Natural killer cell (primary cell): ENCODE measurements at regions not wholly inside any gene's neighbourhood (a gene's known extent, or its start where the extent isn't known, plus 50 kb on each side); places are given as distances from the start of the nearest gene placed in this dataset.

ENCODE experiments used
- ATAC-seq, 3 donors: fragments of 150-1000 bp in 2 of 3; fragments of 200-7000 bp in 1 of 3; cut with Tn5 transposase; 1 replicate in 1 of 3; 2 replicates in 2 of 3; pipeline ENCODE4 v1.10.0; 2021; ENCODE audit warnings: mild to moderate bottlenecking in 2 of 3, moderate library complexity in 2 of 3
- DNase-seq, 2 donors: peaks; one replicate each; pipeline versions ENCODE4 v3.0.0 to v3.0.0-alpha.2; 2013 to 2021; ENCODE audit warnings: mixed read lengths in 1 of 2
- H3K27ac ChIP-seq: one replicate; pipeline ENCODE4 v1.5.1; 2013; ENCODE audit warnings: mild to moderate bottlenecking, low read length
- H3K27me3 ChIP-seq: one replicate; pipeline ENCODE4 v1.6.1; 2013; ENCODE audit warnings: low read length; ENCODE audit not compliant: control insufficient read depth, insufficient read depth
- H3K36me3 ChIP-seq: one replicate; pipeline ENCODE4 v1.6.1; 2013; ENCODE audit warnings: low read length; ENCODE audit not compliant: control insufficient read depth, insufficient read depth
- H3K4me1 ChIP-seq: one replicate; pipeline ENCODE4 v1.6.1; 2013; ENCODE audit warnings: low read length; ENCODE audit not compliant: control insufficient read depth, insufficient read depth
- H3K4me3 ChIP-seq: one replicate; pipeline ENCODE4 v1.5.1; 2013; ENCODE audit warnings: low read length
- H3K9me3 ChIP-seq: one replicate; pipeline ENCODE4 v1.6.1; 2013; ENCODE audit warnings: low read length; ENCODE audit not compliant: control insufficient read depth, insufficient read depth
- H3K27ac Mint-ChIP-seq, 2 donors: one replicate each; pipeline ENCODE4 v1.8.0; 2022; ENCODE audit warnings: mild to moderate bottlenecking in 2 of 2, mixed read lengths in 2 of 2, moderate library complexity in 1 of 2
- H3K27me3 Mint-ChIP-seq, 2 donors: one replicate each; pipeline ENCODE4 v1.8.0; 2022; ENCODE audit warnings: low read depth in 2 of 2, mixed read lengths in 2 of 2
- H3K36me3 Mint-ChIP-seq: one replicate; pipeline ENCODE4 v1.8.0; 2022; ENCODE audit warnings: mixed read lengths
- H3K4me1 Mint-ChIP-seq, 2 donors: one replicate each; pipeline ENCODE4 v1.8.0; 2022; ENCODE audit warnings: mixed read lengths in 2 of 2
- H3K4me3 Mint-ChIP-seq: one replicate; pipeline ENCODE4 v1.8.0; 2022; ENCODE audit warnings: mild to moderate bottlenecking, moderate library complexity, mixed read lengths
- H3K9me3 Mint-ChIP-seq, 2 donors: one replicate each; pipeline ENCODE4 v1.8.0; 2022; ENCODE audit warnings: mixed read lengths in 2 of 2
- CTCF ChIP-seq: fragments of 200-600 bp; IDR thresholded peaks from one replicate; pipeline ENCODE4 v1.8.0; 2022; ENCODE audit warnings: antibody characterized with exemption
- WGBS: methylation state at CpG from one replicate; pipeline ENCODE4 v1.1.7; 2013; ENCODE audit warnings: missing lambda C conversion rate; ENCODE audit not compliant: insufficient coverage; 5-methylcytosine and 5-hydroxymethylcytosine counted together
- intact Hi-C: fragments of 100-400 bp; cut with micrococcal nuclease; formaldehyde crosslinking; loops from one replicate; pipeline ENCODE4 v1.14.2; 2022

DNA sequence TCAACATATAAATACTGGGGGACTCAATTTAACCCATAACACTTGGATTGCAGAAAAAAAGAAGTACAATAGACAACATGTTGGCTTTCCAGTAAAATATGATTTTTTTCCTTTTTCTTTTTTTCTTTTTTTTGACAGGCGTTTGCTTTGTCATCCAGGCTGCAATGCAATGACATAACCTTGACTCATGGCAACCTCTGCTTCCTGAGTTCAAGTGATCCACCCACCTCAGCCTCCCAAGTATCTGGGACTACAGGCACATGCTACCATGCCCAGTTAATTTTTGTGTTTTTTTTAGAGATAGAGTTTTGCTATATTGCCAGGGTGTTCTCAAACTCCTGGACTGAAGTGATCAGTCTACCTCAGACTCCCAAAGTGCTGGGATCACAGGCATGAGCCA lies 1512.0 kb upstream of the PRMT6 start:
- Histone ChIP-seq H3K4me1 (no peaks in the 10 kb centered on the region), H3K4me3 (no peak overlapping the region), H3K27me3 (no peaks in the 10 kb centered on the region), H3K9me3 (peaks cover 3% of the 10 kb centered on the region), H3K27ac (no peak overlapping the region), H3K36me3 (no peaks in the 10 kb centered on the region)
- DNase-seq = no peak
- peaks cover 7% of the 10 kb centered on the region for H3K36me3 Mint-ChIP-seq
- H3K27ac Mint-ChIP-seq = no peak overlapping the region
- H3K4me1 Mint-ChIP-seq = no peaks in the 10 kb centered on the region
- WGBS = 58% methylated on average over 1 of the region's 1 CpG
- ATAC-seq = no peak
- H3K27me3 Mint-ChIP-seq = no peaks in the 10 kb centered on the region
- no peak overlapping the region for H3K4me3 Mint-ChIP-seq
- intact Hi-C loops = no loop called here
- no peak for TF ChIP-seq CTCF
- H3K9me3 Mint-ChIP-seq = peaks cover 8 to 16% of the 10 kb centered on the region in 2 donors

DNA sequence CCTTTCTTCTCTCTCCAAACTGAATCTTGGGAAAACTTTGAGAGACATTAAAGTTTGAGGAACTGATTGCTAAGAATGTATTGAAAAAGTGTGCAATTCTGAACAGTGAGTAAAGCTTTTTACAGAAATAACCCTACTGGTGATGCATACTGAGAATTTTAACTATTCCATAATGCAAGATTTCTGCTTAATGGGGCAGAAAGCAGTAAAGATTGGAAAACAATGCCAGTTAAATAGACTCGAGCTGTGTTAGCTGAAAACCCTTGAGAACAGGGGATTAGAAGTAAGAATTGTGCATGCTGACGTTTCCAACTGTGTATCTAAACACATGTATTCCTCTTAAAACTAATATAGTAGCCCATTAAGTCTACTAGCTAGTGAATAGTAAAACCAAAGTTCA lies 1500.2 kb upstream of the PRMT6 start:
- WGBS = no CpG with 5 or more reads among the region's 2 CpGs
- no peak for ATAC-seq
- H3K27ac Mint-ChIP-seq = no peak overlapping the region

GRCh38 chr1:105558023-105558422 lies 1498.5 kb upstream of the PRMT6 start:
- Mint-ChIP-seq H3K27me3 (no peaks in the 10 kb centered on the region), H3K4me1 (no peaks in the 10 kb centered on the region)
- no peak for ATAC-seq

More for the DNA sequence above, 1500.2 kb upstream of the PRMT6 start:
- Histone ChIP-seq H3K4me1 (no peaks in the 10 kb centered on the region), H3K36me3 (no peaks in the 10 kb centered on the region), H3K9me3 (no peaks in the 10 kb centered on the region), H3K27ac (no peak overlapping the region), H3K27me3 (no peaks in the 10 kb centered on the region), H3K4me3 (no peak overlapping the region)
- H3K4me1 Mint-ChIP-seq = no peaks in the 10 kb centered on the region
- H3K9me3 Mint-ChIP-seq = peaks cover 2 to 17% of the 10 kb centered on the region in 2 donors
- no peak overlapping the region for H3K4me3 Mint-ChIP-seq
- intact Hi-C loops = no loop called here
- no peak for DNase-seq
- H3K36me3 Mint-ChIP-seq = no peaks in the 10 kb centered on the region
- no peaks in the 10 kb centered on the region for H3K27me3 Mint-ChIP-seq
- TF ChIP-seq CTCF = no peak

More at GRCh38 chr1:105558023-105558422, 1498.5 kb upstream of the PRMT6 start:
- H3K27me3 ChIP-seq = no peaks in the 10 kb centered on the region
- Mint-ChIP-seq H3K36me3 (no peaks in the 10 kb centered on the region), H3K4me3 (no peak overlapping the region), H3K27ac (no peak overlapping the region), H3K9me3 (peaks cover 4 to 18% of the 10 kb centered on the region in 2 donors)
- no peak for TF ChIP-seq CTCF
- H3K27ac ChIP-seq = no peak overlapping the region
- H3K36me3 ChIP-seq = no peaks in the 10 kb centered on the region
- H3K4me1 ChIP-seq = no peaks in the 10 kb centered on the region
- H3K4me3 ChIP-seq = no peak overlapping the region
- no peak for DNase-seq
- intact Hi-C loops = no loop called here
- no peaks in the 10 kb centered on the region for H3K9me3 ChIP-seq
